Calu3 (cell line): ENCODE measurements at regions not wholly inside any gene's neighbourhood (a gene's known extent, or its start where the extent isn't known, plus 50 kb on each side); places are given as distances from the start of the nearest gene placed in this dataset.

Experiments used
- BruUV-seq: library from RNA; stranded (reverse); fragments of 400-500 nt; replicated peaks from 2 replicates; lab custom pipeline; 2021; lab: Mats Ljungman, UMichigan
- CTCF ChIA-PET: fragments of 300-600 bp; sonication (Branson Sonifier 250); formaldehyde crosslinking; loops from one replicate; lab custom pipeline; 2022; ENCODE audit warnings: antibody characterized with exemption; lab: Charles Lee
- DNase-seq: peaks from one replicate; pipeline ENCODE4 v3.0.0; 2022
- H3K27ac Mint-ChIP-seq: one replicate; pipeline ENCODE4 v1.8.0; 2022; ENCODE audit warnings: mixed read lengths; ENCODE audit not compliant: unreplicated experiment
- H3K27me3 Mint-ChIP-seq: one replicate; pipeline ENCODE4 v1.8.0; 2022; ENCODE audit warnings: mixed read lengths; ENCODE audit not compliant: unreplicated experiment
- H3K36me3 Mint-ChIP-seq: one replicate; pipeline ENCODE4 v1.8.0; 2022; ENCODE audit warnings: mild to moderate bottlenecking, moderate library complexity, mixed read lengths; ENCODE audit not compliant: insufficient read depth, unreplicated experiment
- H3K4me1 Mint-ChIP-seq: one replicate; pipeline ENCODE4 v1.8.0; 2022; ENCODE audit warnings: mild to moderate bottlenecking, low read depth, mixed read lengths; ENCODE audit not compliant: unreplicated experiment
- H3K4me3 Mint-ChIP-seq: one replicate; pipeline ENCODE4 v1.8.0; 2022; ENCODE audit warnings: mild to moderate bottlenecking, low read depth, moderate library complexity, mixed read lengths; ENCODE audit not compliant: unreplicated experiment
- H3K9me3 Mint-ChIP-seq: one replicate; pipeline ENCODE4 v1.8.0; 2022; ENCODE audit warnings: low read depth, mixed read lengths; ENCODE audit not compliant: unreplicated experiment
- intact Hi-C: fragments of 100-400 bp; cut with micrococcal nuclease; formaldehyde crosslinking; loops from one replicate; pipeline ENCODE4 v1.10.0; 2022; ENCODE audit not compliant: unreplicated experiment
- TF ChIP-seq, protein P1 (sequence below): fragments of 200-600 bp; IDR thresholded peaks from one replicate; pipeline ENCODE4 v1.8.0; 2022; ENCODE audit warnings: antibody characterized with exemption; ENCODE audit not compliant: unreplicated experiment

- H3K27ac Mint-ChIP-seq: no peak overlapping the region
- no peaks in the 10 kb centered on the region for H3K36me3 Mint-ChIP-seq
- intact Hi-C loops: no loop called here
- CTCF ChIA-PET: no interaction called here
- no peaks in the 10 kb centered on the region for H3K9me3 Mint-ChIP-seq
- no peaks in the 10 kb centered on the region for H3K4me1 Mint-ChIP-seq
- no peak overlapping the region for H3K4me3 Mint-ChIP-seq
- TF ChIP-seq, protein P1, sequence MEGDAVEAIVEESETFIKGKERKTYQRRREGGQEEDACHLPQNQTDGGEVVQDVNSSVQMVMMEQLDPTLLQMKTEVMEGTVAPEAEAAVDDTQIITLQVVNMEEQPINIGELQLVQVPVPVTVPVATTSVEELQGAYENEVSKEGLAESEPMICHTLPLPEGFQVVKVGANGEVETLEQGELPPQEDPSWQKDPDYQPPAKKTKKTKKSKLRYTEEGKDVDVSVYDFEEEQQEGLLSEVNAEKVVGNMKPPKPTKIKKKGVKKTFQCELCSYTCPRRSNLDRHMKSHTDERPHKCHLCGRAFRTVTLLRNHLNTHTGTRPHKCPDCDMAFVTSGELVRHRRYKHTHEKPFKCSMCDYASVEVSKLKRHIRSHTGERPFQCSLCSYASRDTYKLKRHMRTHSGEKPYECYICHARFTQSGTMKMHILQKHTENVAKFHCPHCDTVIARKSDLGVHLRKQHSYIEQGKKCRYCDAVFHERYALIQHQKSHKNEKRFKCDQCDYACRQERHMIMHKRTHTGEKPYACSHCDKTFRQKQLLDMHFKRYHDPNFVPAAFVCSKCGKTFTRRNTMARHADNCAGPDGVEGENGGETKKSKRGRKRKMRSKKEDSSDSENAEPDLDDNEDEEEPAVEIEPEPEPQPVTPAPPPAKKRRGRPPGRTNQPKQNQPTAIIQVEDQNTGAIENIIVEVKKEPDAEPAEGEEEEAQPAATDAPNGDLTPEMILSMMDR: no peak
- no peak for DNase-seq
- BruUV-seq: no TSS peak
- H3K27me3 Mint-ChIP-seq: peaks cover 27% of the 10 kb centered on the region
Measured at GRCh38 chrX:69362354-69362753, 141.8 kb upstream of the NALF2 start.

GRCh38 chrX:69361311-69361845 lies 142.7 kb upstream of the NALF2 start:
- no TSS peak for BruUV-seq
- Mint-ChIP-seq H3K36me3 (no peaks in the 10 kb centered on the region), H3K27me3 (peaks cover 27% of the 10 kb centered on the region), H3K27ac (no peak overlapping the region), H3K4me1 (no peaks in the 10 kb centered on the region), H3K4me3 (no peak overlapping the region), H3K9me3 (no peaks in the 10 kb centered on the region)
- CTCF ChIA-PET: interaction anchor here (0.6 kb wide), 1 partner anchor 454 kb away, joined by 3 read pairs; no protein-coding TSS in a partner anchor
- no peak for DNase-seq
- intact Hi-C loops: no loop called here
- TF ChIP-seq, protein P1: no peak

DNA sequence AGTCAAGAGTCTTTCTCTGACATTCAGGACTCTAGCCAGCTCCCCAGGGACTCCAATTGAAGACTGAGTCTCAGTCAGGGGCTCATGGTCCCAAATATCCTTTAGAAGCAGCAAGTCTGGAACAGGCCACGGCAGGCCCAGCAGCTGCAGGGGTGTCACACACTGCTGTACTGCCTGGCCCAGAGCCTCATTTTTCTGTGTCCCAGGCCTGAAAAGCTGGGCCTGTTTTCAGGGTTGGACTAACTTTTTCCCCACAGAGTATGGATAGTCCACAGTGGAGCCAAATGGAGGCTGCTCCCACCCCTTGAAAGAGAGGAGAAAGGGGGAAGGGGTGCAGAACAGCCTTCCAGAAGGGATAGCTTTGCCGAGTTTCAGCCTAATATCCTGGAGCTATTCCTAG lies 146.8 kb upstream of the NALF2 start:
- CTCF ChIA-PET: interaction anchor here (0.7 kb wide), 1 partner anchor 22 kb away, joined by 3 read pairs; no protein-coding TSS in a partner anchor
- Mint-ChIP-seq H3K27ac (no peak overlapping the region), H3K9me3 (peaks cover 7% of the 10 kb centered on the region), H3K27me3 (peaks cover 13% of the 10 kb centered on the region), H3K36me3 (no peaks in the 10 kb centered on the region), H3K4me1 (no peaks in the 10 kb centered on the region), H3K4me3 (no peak overlapping the region)
- no TSS peak for BruUV-seq
- TF ChIP-seq, protein P1: no peak
- intact Hi-C loops: no loop called here
- no peak for DNase-seq

DNA sequence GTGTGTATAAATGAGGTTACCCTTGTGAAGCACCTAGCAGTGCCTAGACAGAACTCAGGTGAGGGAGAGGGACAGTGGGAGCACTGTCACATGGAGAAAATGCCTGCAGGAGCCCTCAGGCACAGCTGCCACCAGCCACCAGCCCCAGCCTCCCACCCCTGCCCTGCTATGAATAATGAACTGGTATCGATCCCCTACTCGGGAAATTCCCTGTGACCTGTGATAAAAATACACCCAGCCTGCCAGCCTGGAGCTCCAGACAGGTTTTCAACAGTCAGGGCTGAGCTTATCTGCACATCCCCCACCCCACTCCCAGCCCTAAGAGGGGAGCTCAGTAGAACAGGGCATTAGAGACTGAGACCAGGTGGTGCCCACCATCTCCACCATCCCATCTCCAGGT lies 159.6 kb upstream of the PJA1 start:
- Mint-ChIP-seq H3K4me3 (no peak overlapping the region), H3K27ac (no peak overlapping the region), H3K4me1 (no peaks in the 10 kb centered on the region), H3K27me3 (no peaks in the 10 kb centered on the region), H3K9me3 (peaks cover 2% of the 10 kb centered on the region), H3K36me3 (no peaks in the 10 kb centered on the region)
- CTCF ChIA-PET: interaction anchor here (1.3 kb wide), 1 partner anchor 37 kb away, joined by 4 read pairs; no protein-coding TSS in a partner anchor
- DNase-seq: peak; percentile 70
- no TSS peak for BruUV-seq
- TF ChIP-seq, protein P1: no peak
- intact Hi-C loops: no loop called here
